ENCODE measurements at regions not wholly inside any gene's neighbourhood (a gene's known extent, or its start where the extent isn't known, plus 50 kb on each side); places are given as distances from the start of the nearest gene placed in this dataset.

GRCh38 chr6:138609801-138610430, 110.6 kb upstream of the NHSL1 start:
- TF ChIP-seq EZH2phosphoT487 (IDR thresholded peaks at IDR 0.05; ENCODE audit: borderline replicate concordance) = no peak

GRCh38 chr6:138610816-138611215, 111.5 kb upstream of the NHSL1 start:
- Histone ChIP-seq H3K9me3 (ENCODE audit: insufficient read depth, low read depth, low read length) (no peaks in the 10 kb centered on the region), H4K20me1 (ENCODE audit: insufficient read depth, low read length, poor library complexity, severe bottlenecking) (no peaks in the 10 kb centered on the region), H3K79me2 (ENCODE audit: insufficient read depth, low read length) (no peaks in the 10 kb centered on the region), H3K9ac (ENCODE audit: low read depth, low read length, poor library complexity, severe bottlenecking) (no peak overlapping the region), H2AFZ (ENCODE audit: low read length) (no peak overlapping the region), H3K4me2 (ENCODE audit: low read depth, low read length, poor library complexity, severe bottlenecking) (no peak overlapping the region), H3K4me3 (ENCODE audit: low read length, poor library complexity, severe bottlenecking) (no peak overlapping the region), H3K36me3 (ENCODE audit: insufficient read depth, low read length) (no peaks in the 10 kb centered on the region), H3K9me2 (replicated peaks; ENCODE audit: low read depth, low read length) (no peaks in the 10 kb centered on the region), H3F3A (ENCODE audit: low read depth) (no peaks in the 10 kb centered on the region), H3K27me3 (ENCODE audit: insufficient read depth, low read length, poor library complexity, severe bottlenecking) (no peaks in the 10 kb centered on the region), H3K4me1 (ENCODE audit: insufficient read depth, low read length, poor library complexity, severe bottlenecking) (no peaks in the 10 kb centered on the region)
- no peak for TF ChIP-seq EZH2phosphoT487 (IDR thresholded peaks at IDR 0.05; ENCODE audit: borderline replicate concordance)
- no peak for TF ChIP-seq CTCF (conservative IDR thresholded peaks at IDR 0.05; ENCODE audit: low read length)

More at GRCh38 chr6:138609801-138610430, 110.6 kb upstream of the NHSL1 start:
- Histone ChIP-seq H3K4me3 (ENCODE audit: low read length, poor library complexity, severe bottlenecking) (no peak overlapping the region), H2AFZ (ENCODE audit: low read length) (no peak overlapping the region), H3K27me3 (ENCODE audit: insufficient read depth, low read length, poor library complexity, severe bottlenecking) (no peaks in the 10 kb centered on the region), H3K9ac (ENCODE audit: low read depth, low read length, poor library complexity, severe bottlenecking) (no peak overlapping the region), H3K4me2 (ENCODE audit: low read depth, low read length, poor library complexity, severe bottlenecking) (no peak overlapping the region), H3K9me2 (replicated peaks; ENCODE audit: low read depth, low read length) (no peaks in the 10 kb centered on the region), H3F3A (ENCODE audit: low read depth) (no peaks in the 10 kb centered on the region), H4K20me1 (ENCODE audit: insufficient read depth, low read length, poor library complexity, severe bottlenecking) (no peaks in the 10 kb centered on the region), H3K79me2 (ENCODE audit: insufficient read depth, low read length) (no peaks in the 10 kb centered on the region), H3K9me3 (ENCODE audit: insufficient read depth, low read depth, low read length) (no peaks in the 10 kb centered on the region), H3K36me3 (ENCODE audit: insufficient read depth, low read length) (no peaks in the 10 kb centered on the region), H3K4me1 (ENCODE audit: insufficient read depth, low read length, poor library complexity, severe bottlenecking) (no peaks in the 10 kb centered on the region)

GRCh38 chr6:138614151-138614550, 114.9 kb upstream of the NHSL1 start:
- no peak for TF ChIP-seq EZH2phosphoT487 (IDR thresholded peaks at IDR 0.05; ENCODE audit: borderline replicate concordance)
- TF ChIP-seq CTCF (conservative IDR thresholded peaks at IDR 0.05; ENCODE audit: low read length) = no peak
- H3F3A ChIP-seq (ENCODE audit: low read depth) = no peaks in the 10 kb centered on the region
- H3K9me3 ChIP-seq (ENCODE audit: insufficient read depth, low read depth, low read length) = no peaks in the 10 kb centered on the region
- no peaks in the 10 kb centered on the region for H3K36me3 ChIP-seq (ENCODE audit: insufficient read depth, low read length)
- no peaks in the 10 kb centered on the region for H4K20me1 ChIP-seq (ENCODE audit: insufficient read depth, low read length, poor library complexity, severe bottlenecking)
- H3K9me2 ChIP-seq (replicated peaks; ENCODE audit: low read depth, low read length) = no peaks in the 10 kb centered on the region
- H3K79me2 ChIP-seq (ENCODE audit: insufficient read depth, low read length) = no peaks in the 10 kb centered on the region
- no peaks in the 10 kb centered on the region for H3K27me3 ChIP-seq (ENCODE audit: insufficient read depth, low read length, poor library complexity, severe bottlenecking)
- no peak overlapping the region for H3K9ac ChIP-seq (ENCODE audit: low read depth, low read length, poor library complexity, severe bottlenecking)
- no peak overlapping the region for H2AFZ ChIP-seq (ENCODE audit: low read length)
- no peak overlapping the region for H3K4me3 ChIP-seq (ENCODE audit: low read length, poor library complexity, severe bottlenecking)
- H3K4me2 ChIP-seq (ENCODE audit: low read depth, low read length, poor library complexity, severe bottlenecking) = no peak overlapping the region
- H3K4me1 ChIP-seq (ENCODE audit: insufficient read depth, low read length, poor library complexity, severe bottlenecking) = no peaks in the 10 kb centered on the region

- H2AFZ ChIP-seq (ENCODE audit: low read length) = no peak overlapping the region
- no peaks in the 10 kb centered on the region for H3K27me3 ChIP-seq (ENCODE audit: insufficient read depth, low read length, poor library complexity, severe bottlenecking)
- no peak overlapping the region for H3K9ac ChIP-seq (ENCODE audit: low read depth, low read length, poor library complexity, severe bottlenecking)
- H4K20me1 ChIP-seq (ENCODE audit: insufficient read depth, low read length, poor library complexity, severe bottlenecking) = no peaks in the 10 kb centered on the region
- TF ChIP-seq EZH2phosphoT487 (IDR thresholded peaks at IDR 0.05; ENCODE audit: borderline replicate concordance) (no peak), CTCF (conservative IDR thresholded peaks at IDR 0.05; ENCODE audit: low read length) (no peak)
- H3K4me1 ChIP-seq (ENCODE audit: insufficient read depth, low read length, poor library complexity, severe bottlenecking) = no peaks in the 10 kb centered on the region
- no peaks in the 10 kb centered on the region for H3K9me3 ChIP-seq (ENCODE audit: insufficient read depth, low read depth, low read length)
- no peak overlapping the region for H3K4me2 ChIP-seq (ENCODE audit: low read depth, low read length, poor library complexity, severe bottlenecking)
- H3K4me3 ChIP-seq (ENCODE audit: low read length, poor library complexity, severe bottlenecking) = no peak overlapping the region
- no peaks in the 10 kb centered on the region for H3K79me2 ChIP-seq (ENCODE audit: insufficient read depth, low read length)
- H3F3A ChIP-seq (ENCODE audit: low read depth) = no peaks in the 10 kb centered on the region
- H3K9me2 ChIP-seq (replicated peaks; ENCODE audit: low read depth, low read length) = no peaks in the 10 kb centered on the region
- no peaks in the 10 kb centered on the region for H3K36me3 ChIP-seq (ENCODE audit: insufficient read depth, low read length)
Observed at GRCh38 chr6:138618168-138618567, 118.9 kb upstream of the NHSL1 start.

Data from Loucy (cell line).